Vagina (tissue), 2 donors: ENCODE measurements at regions not wholly inside any gene's neighbourhood (a gene's known extent, or its start where the extent isn't known, plus 50 kb on each side); places are given as distances from the start of the nearest gene placed in this dataset.

Source experiments
- POLR2AphosphoS5 ChIP-seq, 2 donors: sonication (generic); formaldehyde crosslinking; IDR thresholded peaks; one replicate each; pipeline ENCODE4 v1.9.0; 2017; ENCODE audit warnings: antibody characterized with exemption in 2 of 2, mild to moderate bottlenecking in 2 of 2, low read depth in 1 of 2; ENCODE audit not compliant: insufficient read depth in 1 of 2
- TF ChIP-seq, protein P1 (sequence below), 3 experiments: fragments of 450-650 bp in 2 of 3; fragments of 200-600 bp in 1 of 3; sonication (generic) in 1 of 3; IDR thresholded peaks; one replicate each; pipeline ENCODE4 v1.5.1; 2017 to 2019; ENCODE audit warnings: antibody characterized with exemption in 3 of 3, mild to moderate bottlenecking in 2 of 3, moderate library complexity in 2 of 3

GRCh38 chr5:135776457-135776856 lies 58.0 kb upstream of the SLC25A48 start:
- TF ChIP-seq, protein P1, sequence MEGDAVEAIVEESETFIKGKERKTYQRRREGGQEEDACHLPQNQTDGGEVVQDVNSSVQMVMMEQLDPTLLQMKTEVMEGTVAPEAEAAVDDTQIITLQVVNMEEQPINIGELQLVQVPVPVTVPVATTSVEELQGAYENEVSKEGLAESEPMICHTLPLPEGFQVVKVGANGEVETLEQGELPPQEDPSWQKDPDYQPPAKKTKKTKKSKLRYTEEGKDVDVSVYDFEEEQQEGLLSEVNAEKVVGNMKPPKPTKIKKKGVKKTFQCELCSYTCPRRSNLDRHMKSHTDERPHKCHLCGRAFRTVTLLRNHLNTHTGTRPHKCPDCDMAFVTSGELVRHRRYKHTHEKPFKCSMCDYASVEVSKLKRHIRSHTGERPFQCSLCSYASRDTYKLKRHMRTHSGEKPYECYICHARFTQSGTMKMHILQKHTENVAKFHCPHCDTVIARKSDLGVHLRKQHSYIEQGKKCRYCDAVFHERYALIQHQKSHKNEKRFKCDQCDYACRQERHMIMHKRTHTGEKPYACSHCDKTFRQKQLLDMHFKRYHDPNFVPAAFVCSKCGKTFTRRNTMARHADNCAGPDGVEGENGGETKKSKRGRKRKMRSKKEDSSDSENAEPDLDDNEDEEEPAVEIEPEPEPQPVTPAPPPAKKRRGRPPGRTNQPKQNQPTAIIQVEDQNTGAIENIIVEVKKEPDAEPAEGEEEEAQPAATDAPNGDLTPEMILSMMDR (IDR thresholded peaks at IDR 0.05): no peak
- no peak for TF ChIP-seq POLR2AphosphoS5 (IDR thresholded peaks at IDR 0.05; ENCODE audit: insufficient read depth in 1 of 2, low read depth in 1 of 2)
